Thyroid gland (tissue), 4 donors: ENCODE measurements at regions not wholly inside any gene's neighbourhood (a gene's known extent, or its start where the extent isn't known, plus 50 kb on each side); places are given as distances from the start of the nearest gene placed in this dataset.

ENCODE experiments used
- POLR2A ChIP-seq, 2 donors: fragments of 450-650 bp; IDR thresholded peaks; one replicate each; pipeline ENCODE4 v1.6.1; 2017; ENCODE audit warnings: antibody characterized with exemption in 2 of 2, mild to moderate bottlenecking in 2 of 2, moderate library complexity in 1 of 2
- TF ChIP-seq, protein P1 (sequence below), 6 experiments: fragments of 200-600 bp in 3 of 6; fragments of 450-650 bp in 3 of 6; sonication (generic) in 3 of 6; IDR thresholded peaks; one replicate each; pipeline ENCODE4 v1.5.1; 2016 to 2019; ENCODE audit warnings: antibody characterized with exemption in 6 of 6, mild to moderate bottlenecking in 2 of 6, inconsistent platforms in 1 of 6, moderate library complexity in 1 of 6

DNA sequence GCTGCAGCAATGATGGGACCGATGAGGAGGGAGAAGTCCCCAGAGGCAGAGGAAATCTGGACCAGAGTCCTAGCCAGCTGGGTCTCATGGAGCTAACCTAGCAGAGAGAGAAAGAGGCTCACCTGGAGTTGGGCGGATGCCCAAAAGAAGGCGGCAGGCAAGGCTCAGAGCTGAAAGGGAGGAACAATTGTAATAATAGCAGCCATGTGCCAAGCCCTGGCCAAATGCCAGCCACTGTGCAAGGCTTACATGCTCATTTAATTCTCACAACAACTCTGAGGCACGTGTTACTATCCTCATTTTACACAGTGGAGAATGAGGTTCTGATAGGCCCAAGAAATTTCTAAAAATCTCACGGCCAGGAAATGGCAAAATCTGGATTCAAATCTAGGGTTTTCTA is 50.0 kb upstream of the ZNF648 start:
- TF ChIP-seq, protein P1, sequence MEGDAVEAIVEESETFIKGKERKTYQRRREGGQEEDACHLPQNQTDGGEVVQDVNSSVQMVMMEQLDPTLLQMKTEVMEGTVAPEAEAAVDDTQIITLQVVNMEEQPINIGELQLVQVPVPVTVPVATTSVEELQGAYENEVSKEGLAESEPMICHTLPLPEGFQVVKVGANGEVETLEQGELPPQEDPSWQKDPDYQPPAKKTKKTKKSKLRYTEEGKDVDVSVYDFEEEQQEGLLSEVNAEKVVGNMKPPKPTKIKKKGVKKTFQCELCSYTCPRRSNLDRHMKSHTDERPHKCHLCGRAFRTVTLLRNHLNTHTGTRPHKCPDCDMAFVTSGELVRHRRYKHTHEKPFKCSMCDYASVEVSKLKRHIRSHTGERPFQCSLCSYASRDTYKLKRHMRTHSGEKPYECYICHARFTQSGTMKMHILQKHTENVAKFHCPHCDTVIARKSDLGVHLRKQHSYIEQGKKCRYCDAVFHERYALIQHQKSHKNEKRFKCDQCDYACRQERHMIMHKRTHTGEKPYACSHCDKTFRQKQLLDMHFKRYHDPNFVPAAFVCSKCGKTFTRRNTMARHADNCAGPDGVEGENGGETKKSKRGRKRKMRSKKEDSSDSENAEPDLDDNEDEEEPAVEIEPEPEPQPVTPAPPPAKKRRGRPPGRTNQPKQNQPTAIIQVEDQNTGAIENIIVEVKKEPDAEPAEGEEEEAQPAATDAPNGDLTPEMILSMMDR (IDR thresholded peaks at IDR 0.05): no peak
- no peak for TF ChIP-seq POLR2A (IDR thresholded peaks at IDR 0.05)
